Muscle of back (tissue), 3 donors: ENCODE measurements at regions not wholly inside any gene's neighbourhood (a gene's known extent, or its start where the extent isn't known, plus 50 kb on each side); places are given as distances from the start of the nearest gene placed in this dataset.
A peak's percentile ranks its signal among the peaks of the same experiment; 100 is the strongest.

ENCODE experiments used
- DNase-seq, 3 donors: peaks; one replicate each; pipeline versions ENCODE4 v3.0.0 to v3.0.0-alpha.2; 2013

DNA sequence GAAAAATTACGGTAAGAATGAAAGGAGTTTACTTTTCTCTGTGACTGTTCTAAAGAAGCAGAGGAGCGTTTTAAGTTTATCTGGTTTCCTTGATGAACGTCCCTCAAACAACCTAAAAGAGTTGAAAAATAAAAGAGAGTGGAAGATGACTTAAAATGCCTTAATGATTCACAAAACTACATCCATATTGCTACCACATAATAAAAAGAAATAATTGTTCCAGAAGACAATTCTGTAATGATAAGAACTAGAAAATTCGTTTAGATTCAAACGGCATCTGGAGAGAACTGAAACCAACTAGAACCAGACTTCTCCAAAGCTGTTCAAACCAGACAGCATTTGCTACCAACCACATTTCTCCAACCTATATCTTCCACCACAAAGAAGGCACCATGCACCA, 68.1 kb downstream of the TEKT4 start:
- DNase-seq, result no peak

DNA sequence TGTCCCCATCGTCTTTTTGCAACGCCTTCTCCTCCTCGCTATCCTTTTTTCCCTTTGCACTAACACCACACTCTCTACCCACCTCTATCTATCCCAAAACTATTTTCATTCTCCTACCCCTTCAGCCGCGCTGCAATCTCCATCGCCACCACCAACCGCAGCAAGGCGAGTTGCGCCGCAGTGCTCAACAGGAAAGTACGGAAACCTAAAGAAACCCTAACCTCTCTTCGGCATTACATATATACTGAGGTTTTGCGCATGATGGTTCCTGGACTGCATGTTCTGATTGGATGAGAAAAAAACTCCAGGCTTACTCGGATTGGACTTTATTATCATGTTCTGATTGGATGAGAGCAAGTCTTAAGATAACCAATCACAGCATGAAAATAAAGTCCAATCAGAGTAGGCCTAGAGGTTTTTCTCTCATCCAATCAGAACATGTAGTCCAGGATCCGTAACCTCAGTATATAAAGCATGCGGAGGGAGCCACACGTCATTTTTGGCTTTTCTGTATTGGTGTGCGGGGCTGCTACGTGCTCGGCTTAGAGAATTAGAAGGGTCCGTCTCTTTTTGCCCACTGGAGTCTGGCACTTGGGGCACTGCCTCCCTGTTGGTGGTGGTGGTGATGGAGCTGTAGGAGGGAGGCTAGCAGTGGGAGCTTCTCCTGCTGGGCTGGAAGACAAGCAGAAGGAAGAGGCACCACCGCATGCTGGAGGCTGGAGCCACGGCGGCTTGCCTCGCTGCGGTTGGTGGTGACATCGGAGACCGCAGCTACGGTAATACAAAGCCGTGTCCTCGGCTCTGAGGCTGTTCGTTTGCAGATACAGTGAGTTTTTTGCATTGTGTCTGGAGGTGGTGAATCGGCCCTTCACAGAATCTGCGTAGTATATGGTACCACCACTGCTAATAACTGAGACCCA, 76.1 kb downstream of the TEKT4 start:
- DNase-seq, result no peak

DNA sequence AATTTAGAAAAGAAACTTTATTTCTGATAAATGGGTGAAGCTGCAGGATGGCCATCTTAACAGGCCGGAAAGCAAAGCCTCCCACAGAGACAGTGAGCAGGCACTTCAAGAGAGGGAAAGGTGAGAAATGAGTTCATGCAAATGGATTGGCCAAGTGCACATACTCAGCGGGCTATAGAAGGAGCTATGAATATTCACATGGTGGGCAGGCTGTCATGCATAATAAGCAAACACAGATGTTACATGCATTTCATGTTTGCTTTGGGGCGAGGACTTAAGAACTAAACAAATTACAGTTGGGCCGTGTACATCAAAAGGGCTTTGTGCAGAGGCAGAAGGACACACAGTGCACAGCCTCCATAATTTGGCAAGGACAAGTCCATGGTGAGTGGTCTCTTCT, 69.8 kb upstream of the MAL start:
- no peak for DNase-seq

DNA sequence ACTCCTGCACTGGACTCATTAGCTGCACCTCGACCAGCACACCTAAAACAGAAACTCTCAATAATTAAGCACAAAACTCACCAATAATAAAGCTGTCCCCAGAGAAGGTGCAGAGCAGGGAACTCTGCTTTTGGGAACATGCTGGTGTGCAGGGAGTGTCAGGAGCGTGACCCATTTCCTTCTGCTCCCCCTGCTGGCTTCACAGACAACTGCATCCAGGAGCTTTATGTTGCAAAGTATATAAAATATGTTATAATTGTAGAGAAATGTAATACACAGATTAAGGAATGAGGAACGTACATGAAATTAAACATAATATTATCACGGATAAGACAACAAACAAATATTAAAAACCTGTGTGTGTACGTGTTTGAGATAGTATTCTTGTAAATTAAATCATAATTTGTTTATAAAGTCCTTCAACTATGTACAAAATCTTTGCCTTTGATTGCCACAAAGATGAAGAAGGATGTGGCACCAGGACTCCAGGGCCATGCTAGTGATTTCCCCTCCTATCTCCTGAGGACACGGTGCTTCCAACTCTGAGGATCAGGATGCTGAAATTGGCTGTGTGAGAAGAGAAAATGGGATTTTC, 68.6 kb upstream of the MAL start:
- peak; percentile 4 to 32 (median 9) for DNase-seq

DNA sequence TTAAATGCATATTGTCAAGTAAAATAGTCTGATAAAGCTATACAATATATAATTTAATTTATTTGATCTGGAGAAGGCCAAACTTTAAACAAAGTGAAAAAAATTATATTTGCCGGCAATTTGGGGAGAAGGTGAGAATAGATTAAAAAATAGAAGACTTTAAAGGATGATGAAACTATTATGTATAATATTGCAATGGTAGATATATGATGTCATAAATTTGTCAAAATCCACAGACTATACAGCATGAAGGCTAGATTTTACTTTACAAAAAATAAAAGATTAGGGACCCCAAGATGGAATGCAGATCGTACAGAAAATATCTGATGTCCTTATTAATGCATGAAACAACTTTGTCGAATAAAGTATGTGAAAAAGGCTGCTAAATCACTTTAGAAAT, 67.3 kb upstream of the MAL start:
- DNase-seq, result no peak

DNA sequence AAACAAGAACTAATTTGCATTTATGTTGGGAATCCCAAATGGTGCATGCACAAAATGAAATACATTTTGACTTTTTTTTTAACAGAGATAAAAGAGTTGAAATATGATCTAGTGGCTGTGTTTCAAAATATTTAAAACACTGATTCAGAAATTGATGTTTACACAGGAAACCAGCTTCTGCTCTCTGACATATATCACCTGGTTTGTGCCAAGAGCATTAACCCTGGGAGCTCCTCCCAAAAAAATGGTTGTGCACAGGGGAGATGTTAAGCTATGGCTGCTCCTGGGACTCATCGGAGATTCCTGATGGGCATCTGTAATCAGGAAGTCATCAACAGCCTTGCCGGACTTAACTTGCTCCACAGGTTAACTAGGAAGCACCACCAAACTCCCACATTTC, 65.2 kb upstream of the MAL start:
- no peak for DNase-seq

DNA sequence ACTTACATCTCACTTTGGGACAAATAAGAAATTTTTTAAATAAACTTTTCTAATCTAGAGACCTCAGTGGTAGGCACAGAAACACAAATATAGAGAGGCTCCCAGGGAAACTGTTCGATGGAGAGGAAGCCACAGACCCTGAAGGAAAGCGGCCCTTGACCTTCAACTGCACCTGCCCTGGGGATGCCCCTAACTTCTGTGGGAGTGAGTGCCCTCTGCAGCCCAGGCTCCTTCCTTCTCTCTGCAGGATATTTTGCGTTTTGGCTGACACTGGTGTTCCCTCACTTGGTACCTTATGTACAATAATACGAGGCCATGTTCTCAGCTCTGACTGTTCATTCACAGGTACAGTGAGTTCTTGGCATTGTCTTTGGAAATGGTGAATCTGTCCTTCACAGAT, 64.8 kb upstream of the MAL start:
- no peak for DNase-seq

DNA sequence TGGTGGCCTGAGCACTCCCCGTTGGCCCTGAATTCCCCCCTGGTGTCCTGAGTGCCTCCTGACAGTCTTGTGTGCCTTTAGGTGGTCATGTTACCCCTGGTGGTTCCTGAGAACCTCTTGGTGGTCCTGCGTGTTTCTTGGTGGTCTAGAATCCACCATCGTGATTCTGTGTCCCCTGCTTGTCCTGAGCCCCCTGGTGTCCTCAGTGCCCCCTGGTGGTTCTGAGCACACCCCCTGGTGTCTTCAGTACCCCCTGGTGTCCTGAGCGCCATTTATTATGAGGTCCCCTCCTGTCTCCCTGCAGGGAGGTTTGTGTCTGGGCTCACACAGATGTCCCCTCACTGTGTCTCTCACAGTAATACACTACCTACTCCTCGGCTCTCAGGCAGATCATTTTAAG, 61.3 kb upstream of the MAL start:
- no peak for DNase-seq

DNA sequence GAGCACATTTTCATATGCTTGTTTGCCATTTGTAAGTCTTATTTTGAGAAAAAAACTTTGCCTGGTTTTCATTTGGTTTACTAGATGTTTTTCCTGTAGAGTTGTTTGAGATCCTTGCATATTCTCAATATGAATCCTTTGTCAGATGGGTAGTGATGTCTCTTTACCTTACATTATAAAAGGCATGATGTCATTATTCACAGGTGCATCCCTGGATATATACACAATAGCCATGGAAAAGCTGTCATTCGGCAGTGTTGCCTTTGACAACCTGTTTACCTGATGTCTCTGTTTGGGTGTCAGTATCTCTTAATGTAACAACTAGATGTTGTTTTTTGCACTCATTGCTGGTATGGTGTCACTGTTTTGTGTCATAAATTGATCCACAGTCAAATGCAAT, 58.8 kb upstream of the MAL start:
- DNase-seq, result no peak

DNA sequence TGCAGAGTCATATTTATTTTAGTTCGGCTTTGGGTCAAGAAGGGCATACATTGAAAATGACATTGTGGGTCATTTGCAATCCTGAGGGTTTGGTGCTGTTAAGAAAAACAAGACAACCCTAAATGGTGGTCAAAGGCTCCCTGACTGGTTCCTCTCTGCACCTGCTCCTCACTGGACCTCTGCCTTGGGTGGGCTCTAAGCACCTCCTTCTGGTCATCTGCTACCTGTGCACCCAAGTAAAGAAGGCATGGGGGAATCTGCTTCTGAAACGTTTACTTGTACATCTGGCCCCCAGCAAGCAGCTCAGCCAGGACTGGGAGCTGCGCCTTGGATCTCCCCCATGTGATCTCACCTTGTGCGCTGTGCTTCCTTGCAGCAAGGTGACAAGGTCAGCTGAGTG, 55.2 kb upstream of the MAL start:
- no peak for DNase-seq
